HUDEP-2 (cell line): ENCODE measurements at regions not wholly inside any gene's neighbourhood (a gene's known extent, or its start where the extent isn't known, plus 50 kb on each side); places are given as distances from the start of the nearest gene placed in this dataset.

ENCODE experiments used
- DNase-seq, 76 experiments: peaks; one replicate each; lab custom pipeline; 2025; ENCODE audit not compliant: unreplicated experiment in 76 of 76; lab: John Stamatoyannopoulos, UW

DNA sequence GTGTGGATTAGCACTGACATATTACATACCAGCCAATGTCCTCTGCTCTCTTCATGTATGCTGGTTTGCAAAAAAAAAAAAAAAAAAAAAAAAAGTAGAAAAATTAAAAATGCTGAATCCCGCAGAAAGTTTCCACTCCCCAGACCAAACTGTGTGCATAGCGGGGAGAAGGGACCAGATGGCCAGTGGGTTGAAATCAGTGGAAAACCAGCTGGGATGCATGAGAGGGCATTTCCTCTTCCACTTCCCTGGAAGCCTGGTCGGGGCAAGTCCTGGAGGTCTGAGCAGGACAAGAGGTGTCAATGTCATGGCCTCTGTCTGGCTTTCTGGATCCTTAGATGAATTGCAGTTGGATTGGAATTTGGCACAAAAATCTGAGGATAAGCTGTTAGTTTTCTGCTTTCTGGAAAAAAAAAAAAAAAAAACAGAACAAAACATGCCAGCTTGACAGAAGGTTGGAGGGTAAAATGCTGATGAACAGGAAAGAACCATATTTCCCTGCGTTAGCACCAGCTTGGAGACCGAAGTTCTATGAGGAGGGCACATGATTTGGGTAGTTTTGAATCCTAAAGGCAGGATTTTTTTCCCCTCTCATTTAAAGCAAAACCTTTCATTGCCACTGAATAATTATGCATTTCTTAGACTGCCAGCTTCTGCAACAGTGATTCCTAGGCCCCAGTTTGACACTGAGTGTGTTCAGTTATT is 941.5 kb upstream of the EEF2KMT start:
- DNase-seq: no peak

- DNase-seq: no peak
These were observed 937.6 kb upstream of the EEF2KMT start for GRCh38 chr16:6035161-6035560.

- DNase-seq: no peak
These were observed 936.9 kb upstream of the EEF2KMT start for GRCh38 chr16:6034511-6034910.

GRCh38 chr16:6032438-6032837 is 934.8 kb upstream of the EEF2KMT start:
- DNase-seq: no peak

DNA sequence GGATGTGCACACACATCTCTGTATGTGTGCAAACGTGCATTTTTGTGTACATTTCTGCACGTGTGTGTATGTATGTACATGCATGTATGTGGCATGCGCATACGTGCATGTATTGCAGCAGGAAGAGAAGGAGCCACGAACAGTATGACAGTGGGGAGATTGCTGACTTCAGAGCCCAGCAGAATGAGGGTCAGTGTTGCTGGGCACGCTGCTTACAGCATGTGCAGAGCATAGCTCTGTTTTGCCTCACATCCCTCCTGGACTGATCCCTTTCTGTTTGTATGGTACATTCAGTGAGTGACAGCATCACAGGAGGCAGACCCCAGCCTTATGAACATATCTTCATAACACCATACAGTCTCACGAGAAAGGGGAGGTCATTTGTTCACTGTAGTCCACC is 934.0 kb upstream of the EEF2KMT start:
- no peak for DNase-seq

DNA sequence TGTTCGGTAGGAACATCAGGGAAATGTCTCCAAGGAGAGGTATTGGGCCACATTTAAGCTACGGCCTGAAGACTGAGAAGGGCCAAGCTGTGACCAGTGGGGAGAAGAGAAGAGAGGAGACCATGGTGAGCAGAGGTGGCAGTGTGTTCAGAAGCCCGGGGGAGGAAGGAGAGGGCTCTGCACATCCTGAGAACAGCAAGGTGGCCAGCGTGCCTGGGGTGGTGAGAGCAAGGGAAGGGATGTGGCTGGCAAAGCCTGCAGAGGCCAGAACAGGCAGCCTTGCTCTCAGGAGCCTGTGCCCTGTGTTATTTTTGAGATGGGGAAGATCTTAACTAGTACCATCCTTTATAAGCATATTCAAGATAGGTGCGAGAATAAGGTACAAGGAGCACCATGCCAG is 933.5 kb upstream of the EEF2KMT start:
- no peak for DNase-seq

- no peak for DNase-seq
These were observed 930.1 kb upstream of the EEF2KMT start for GRCh38 chr16:6027733-6028132.

DNA sequence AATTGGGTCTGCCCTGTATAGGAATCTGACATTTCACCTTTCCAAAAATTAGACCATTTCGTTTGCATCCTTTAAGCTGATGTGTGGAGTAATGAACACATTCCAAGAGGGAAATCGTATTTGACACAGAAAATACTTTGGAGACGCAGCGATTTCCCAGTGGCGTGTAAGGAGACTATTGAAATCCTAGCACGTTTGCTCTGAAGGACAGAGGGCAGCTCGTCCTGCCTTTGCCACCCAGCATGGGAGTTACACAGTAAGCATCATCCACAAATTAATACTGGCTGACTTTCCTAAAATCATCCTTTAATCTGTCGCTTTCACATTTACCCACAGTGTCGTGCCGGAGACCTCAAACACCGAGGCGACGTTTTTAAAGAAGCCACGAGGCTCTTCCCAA is 925.9 kb upstream of the EEF2KMT start:
- no peak for DNase-seq

DNA sequence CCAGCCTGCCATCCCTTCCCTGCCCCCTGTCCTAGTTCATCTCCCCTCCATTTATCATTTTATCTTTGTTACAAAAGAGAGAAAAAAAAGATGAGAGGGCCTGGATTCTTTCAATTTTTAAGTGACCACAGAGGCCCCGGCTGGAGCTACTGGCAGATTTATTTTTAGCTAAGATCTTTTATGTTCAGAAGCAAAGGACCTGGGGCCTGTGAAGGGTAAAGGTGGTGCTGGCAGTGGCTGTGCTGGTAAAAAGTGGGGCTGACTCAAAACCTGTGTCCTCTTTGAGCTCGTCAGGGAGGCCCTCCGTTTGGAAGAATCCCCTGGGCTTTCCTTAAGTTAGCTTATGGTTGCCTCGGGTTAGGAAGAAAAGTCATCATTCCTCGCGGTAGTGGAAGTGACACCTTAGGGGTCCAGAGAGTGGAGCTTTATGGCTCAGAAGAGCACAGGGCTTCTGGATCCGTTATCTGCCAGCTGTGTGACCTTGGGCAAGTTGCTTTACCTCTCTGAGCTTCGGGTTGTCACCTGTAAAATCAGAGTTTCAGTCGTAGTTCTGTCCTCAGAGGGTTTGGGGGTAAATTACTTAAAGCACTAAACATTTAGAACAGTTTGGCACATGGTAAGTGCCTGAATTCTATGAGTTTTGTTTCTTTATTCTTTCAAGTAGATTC is 923.8 kb upstream of the EEF2KMT start:
- no peak for DNase-seq

DNA sequence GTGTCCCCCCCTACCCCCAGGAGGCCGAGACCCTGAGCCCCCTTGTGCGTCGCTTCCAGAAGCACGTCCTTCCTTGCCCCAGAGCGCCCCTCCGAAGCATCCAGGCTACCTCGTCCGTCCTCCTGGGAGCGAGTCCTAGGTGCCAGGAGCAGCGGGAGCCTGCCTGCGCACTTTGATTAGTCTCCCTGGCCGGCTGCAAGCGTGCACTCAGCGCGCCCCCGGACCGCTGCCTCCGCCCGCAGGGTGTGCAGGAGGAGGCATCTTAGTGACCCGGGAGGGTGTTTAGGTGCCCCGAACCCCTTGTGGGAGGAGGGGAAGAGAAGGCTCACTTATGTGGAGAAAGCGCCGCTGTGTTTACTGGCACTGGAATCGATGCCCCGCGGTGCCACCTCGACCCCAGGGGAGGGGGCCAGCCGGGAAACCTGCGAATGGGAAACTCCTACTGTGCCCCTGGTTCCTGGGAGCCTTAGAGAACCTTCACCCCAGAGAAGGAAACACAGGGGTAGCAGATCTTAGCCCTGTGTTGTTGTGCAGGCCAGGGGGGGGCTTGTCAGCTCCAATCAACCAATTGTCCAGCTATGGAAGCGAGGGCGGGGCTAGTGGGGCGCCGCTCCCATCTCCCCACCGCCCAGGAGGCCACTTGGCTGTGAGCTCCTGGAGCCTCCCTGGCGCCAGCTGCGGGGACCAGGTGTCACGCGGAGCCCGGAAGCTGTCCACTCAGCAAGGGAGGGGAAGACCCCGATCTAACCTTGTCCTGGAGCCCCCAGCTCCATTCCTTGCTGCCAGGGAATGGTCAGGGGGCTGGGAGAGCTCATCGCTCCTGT is 922.8 kb upstream of the EEF2KMT start:
- no peak for DNase-seq

DNA sequence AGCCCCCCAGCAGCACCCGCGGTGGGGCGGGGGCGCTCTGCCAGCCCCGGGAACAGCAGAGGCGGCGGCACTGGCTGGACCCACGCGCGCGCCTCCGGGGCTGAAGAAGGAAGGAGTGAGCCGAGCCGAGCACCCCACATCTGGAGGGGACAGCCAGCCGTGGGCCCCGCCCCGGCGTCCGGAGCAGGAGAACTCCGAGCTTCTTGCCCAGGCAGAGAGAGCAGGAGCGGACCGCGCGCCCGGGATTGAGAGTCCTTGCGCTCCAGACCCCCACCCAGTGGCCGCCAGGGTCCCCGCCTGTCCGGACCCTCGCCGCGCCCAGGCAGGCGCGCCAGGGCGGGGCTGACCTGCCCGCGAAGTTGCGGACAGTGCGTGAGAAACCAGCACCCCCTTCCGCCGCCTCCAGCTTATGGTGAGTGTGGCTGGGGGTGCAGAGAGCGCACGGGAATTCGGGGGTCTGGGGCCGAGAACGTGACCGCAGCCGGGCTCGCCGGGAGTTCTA is 921.9 kb upstream of the EEF2KMT start:
- DNase-seq: no peak

DNA sequence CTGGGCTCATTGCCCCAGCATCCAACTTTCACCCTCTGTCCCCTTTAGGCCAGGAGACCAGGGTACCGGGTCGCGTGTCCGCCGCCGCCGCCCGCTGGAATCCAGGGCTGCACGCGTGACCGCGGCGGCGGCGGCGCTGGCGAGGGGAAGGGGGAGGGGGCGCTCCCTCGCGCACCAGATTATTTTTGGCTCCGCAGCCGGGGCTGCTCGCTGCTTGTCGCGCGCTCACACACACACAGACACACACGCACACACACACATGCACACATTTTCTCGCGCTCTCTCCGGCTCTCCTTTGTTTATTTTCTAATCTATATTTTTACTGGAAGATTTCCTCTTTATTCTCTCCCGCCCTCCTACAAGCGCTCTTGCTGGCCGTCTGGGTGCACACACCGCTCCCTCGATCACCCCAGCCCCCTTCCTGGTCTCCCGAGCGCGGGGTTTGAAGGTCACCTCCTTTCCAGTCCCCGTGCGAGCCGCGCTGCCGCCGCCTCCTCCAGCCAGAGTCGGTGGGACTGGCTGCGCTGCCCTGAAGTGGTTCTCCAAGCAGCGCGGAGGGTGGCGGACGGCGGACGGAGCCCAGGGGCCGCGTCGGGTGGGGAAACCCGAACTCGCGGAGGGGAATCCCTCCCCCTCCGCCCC is 921.4 kb upstream of the EEF2KMT start:
- DNase-seq: no peak

- peak in 10 of 76 experiments; percentile 1 to 39 (median 20) for DNase-seq
These were observed 919.1 kb upstream of the EEF2KMT start for GRCh38 chr16:6016530-6017184.

- DNase-seq: no peak
These were observed 915.1 kb upstream of the EEF2KMT start for GRCh38 chr16:6012716-6013115.

DNA sequence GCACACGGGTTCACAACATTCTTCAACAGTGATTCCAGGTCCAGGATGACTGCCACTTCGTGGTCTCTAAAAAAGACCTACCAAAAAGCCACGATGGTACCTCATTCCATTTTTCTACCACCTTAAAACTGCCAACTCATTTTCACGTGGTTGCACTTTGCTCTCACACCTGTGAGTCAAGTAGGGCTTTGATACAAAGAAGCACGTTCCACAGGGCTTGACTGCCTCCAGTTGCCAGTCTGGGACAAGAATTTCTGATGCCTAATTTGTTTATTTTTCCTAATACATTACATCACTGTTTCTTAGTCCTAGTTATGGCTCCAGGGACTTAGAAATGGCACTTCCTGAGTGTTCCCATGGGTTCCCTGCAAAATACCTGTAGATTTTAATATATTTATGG is 911.6 kb upstream of the EEF2KMT start:
- no peak for DNase-seq

DNA sequence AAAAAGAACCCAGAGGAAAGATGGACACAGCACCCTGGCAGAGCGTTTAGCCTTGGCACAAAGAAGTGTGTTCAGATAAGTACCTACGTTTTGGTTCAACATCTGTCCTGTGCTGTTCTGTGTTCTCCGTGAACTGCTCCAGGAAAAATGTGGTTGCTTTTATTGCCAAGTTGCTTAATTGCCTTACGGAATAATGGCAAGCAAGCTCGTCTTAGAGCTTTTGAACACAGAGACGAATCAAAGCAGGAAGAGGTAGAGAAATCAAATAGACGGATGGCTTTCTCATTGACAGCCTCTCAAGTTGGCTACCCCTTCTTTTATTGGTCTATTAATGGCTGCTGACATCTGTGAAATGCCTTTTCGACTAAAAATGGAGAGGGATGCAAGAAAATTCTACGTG is 911.1 kb upstream of the EEF2KMT start:
- no peak for DNase-seq

GRCh38 chr16:5993356-5993755 is 895.8 kb upstream of the EEF2KMT start:
- DNase-seq: no peak

DNA sequence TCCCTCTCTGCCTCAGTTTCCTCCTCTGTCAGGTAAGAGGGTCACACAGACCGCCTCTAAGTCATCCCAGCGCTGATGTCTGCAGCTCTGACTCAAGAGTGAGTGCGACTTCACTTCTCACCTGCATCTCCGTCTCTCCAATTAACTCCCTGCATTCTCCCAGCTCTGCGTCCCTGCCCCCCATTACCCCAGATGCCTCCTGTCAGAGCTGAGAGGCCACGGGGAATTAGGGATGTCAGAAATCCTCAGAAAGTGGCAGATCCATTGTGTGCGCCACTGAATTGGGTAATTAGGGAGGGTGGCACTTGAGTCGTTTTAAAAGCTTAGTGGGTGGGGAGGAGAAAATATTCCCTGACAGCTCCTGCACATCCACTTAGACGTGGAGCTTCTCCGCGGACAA is 885.4 kb upstream of the EEF2KMT start:
- DNase-seq: no peak

- DNase-seq: no peak
These were observed 882.4 kb upstream of the EEF2KMT start for GRCh38 chr16:5979905-5980550.

DNA sequence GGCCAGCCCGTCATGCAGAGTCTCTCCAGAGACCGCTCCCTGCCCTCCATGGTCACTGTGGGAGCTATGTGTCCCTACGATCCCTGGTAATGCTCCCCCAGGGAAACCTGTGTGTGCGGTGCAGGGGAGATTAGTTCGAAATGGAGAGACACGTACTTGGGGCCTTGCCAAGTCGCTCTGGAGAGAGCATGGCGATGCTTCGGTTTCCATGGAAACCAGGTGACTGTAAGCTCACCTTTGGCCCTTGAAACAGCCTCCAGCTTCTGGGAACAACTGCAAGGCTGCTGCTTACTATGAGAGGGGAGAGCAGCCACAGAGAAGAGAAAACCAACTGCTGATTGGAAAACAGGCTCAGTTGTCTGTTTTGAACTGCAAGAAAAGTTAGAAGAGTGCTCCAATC is 879.7 kb upstream of the EEF2KMT start:
- no peak for DNase-seq
